Neural progenitor cell (in vitro differentiated cells): ENCODE measurements at regions not wholly inside any gene's neighbourhood (a gene's known extent, or its start where the extent isn't known, plus 50 kb on each side); places are given as distances from the start of the nearest gene placed in this dataset.

Experiments used
- CTCF ChIP-seq: fragments of 200-600 bp; sonication (generic); IDR thresholded peaks from 2 replicates; pipeline ENCODE4 v1.5.1; 2017; ENCODE audit warnings: antibody characterized with exemption, mild to moderate bottlenecking
- EZH2phosphoT487 ChIP-seq: fragments of 200-600 bp; sonication (generic); IDR thresholded peaks from 2 replicates; pipeline ENCODE4 v1.6.1; 2017; ENCODE audit warnings: antibody characterized with exemption

- TF ChIP-seq CTCF (no peak), EZH2phosphoT487 (no peak)
These were observed 119.1 kb upstream of the GALNT2 start for GRCh38 chr1:229947968-229948367.
